ENCODE measurements at regions not wholly inside any gene's neighbourhood (a gene's known extent, or its start where the extent isn't known, plus 50 kb on each side); places are given as distances from the start of the nearest gene placed in this dataset.

GRCh38 chr21:28636752-28637691 is 355.7 kb downstream of the LTN1 start:
- intact Hi-C loops (cut with DNase I; ENCODE audit: low total_unique reads) = no loop called here
- Histone ChIP-seq H3K4me1 (no peaks in the 10 kb centered on the region), H3K27me3 (no peaks in the 10 kb centered on the region), H3K9me3 (no peaks in the 10 kb centered on the region), H3K36me3 (no peaks in the 10 kb centered on the region), H3K27ac (no peak overlapping the region), H3K4me3 (no peak overlapping the region)
- DNase-seq = no peak
- TF ChIP-seq POLR2A (IDR thresholded peaks at IDR 0.05) (no peak), CTCF (IDR thresholded peaks at IDR 0.05) (no peak)

GRCh38 chr21:28635541-28635940 is 357.1 kb downstream of the LTN1 start:
- Histone ChIP-seq H3K36me3 (no peaks in the 10 kb centered on the region), H3K27ac (no peak overlapping the region), H3K4me1 (no peaks in the 10 kb centered on the region), H3K27me3 (no peaks in the 10 kb centered on the region), H3K9me3 (no peaks in the 10 kb centered on the region), H3K4me3 (no peak overlapping the region)
- TF ChIP-seq CTCF (IDR thresholded peaks at IDR 0.05) (no peak), POLR2A (IDR thresholded peaks at IDR 0.05) (no peak)
- intact Hi-C loops (cut with DNase I; ENCODE audit: low total_unique reads) = no loop called here
- DNase-seq = no peak

GRCh38 chr21:28633839-28634555 is 358.7 kb downstream of the LTN1 start:
- TF ChIP-seq CTCF (IDR thresholded peaks at IDR 0.05) (no peak), POLR2A (IDR thresholded peaks at IDR 0.05) (no peak)
- no peak overlapping the region for H3K4me3 ChIP-seq
- no peaks in the 10 kb centered on the region for H3K27me3 ChIP-seq
- no peaks in the 10 kb centered on the region for H3K36me3 ChIP-seq
- peak in 1 of 2 donors; percentile 40 for DNase-seq
- peak overlapping the region; percentile 13 to 69 for H3K27ac ChIP-seq
- no peaks in the 10 kb centered on the region for H3K9me3 ChIP-seq
- intact Hi-C loops (cut with DNase I; ENCODE audit: low total_unique reads) = no loop called here
- H3K4me1 ChIP-seq = no peaks in the 10 kb centered on the region

- H3K27ac ChIP-seq = peak overlapping the region; percentile 52 to 69
- no peaks in the 10 kb centered on the region for H3K36me3 ChIP-seq
- DNase-seq = no peak
- no peaks in the 10 kb centered on the region for H3K9me3 ChIP-seq
- H3K4me3 ChIP-seq = no peak overlapping the region
- TF ChIP-seq CTCF (IDR thresholded peaks at IDR 0.05) (no peak), POLR2A (IDR thresholded peaks at IDR 0.05) (no peak)
- no peaks in the 10 kb centered on the region for H3K4me1 ChIP-seq
- no peaks in the 10 kb centered on the region for H3K27me3 ChIP-seq
- intact Hi-C loops (cut with DNase I; ENCODE audit: low total_unique reads) = no loop called here
Observed at GRCh38 chr21:28632755-28633408, 359.8 kb downstream of the LTN1 start.

All from uterus (tissue), 3 donors.